Hindlimb muscle (tissue), 1 donor: ENCODE measurements at regions not wholly inside any gene's neighbourhood (a gene's known extent, or its start where the extent isn't known, plus 50 kb on each side); places are given as distances from the start of the nearest gene placed in this dataset.
"Not testable (repeated sequence)": the region's sequence is repeated elsewhere in the genome, so short reads cannot be mapped to it uniquely, and the experiment has no call there.

Experiments used
- DNase-seq: peaks from one replicate; pipeline ENCODE4 v3.0.0-alpha.2; 2013

- no peak for DNase-seq
Observed at GRCh38 chr1:80003250-80003649, 996.7 kb upstream of the ADGRL4 start.

- no peak for DNase-seq
Observed at GRCh38 chr1:79988401-79988800, 981.9 kb upstream of the ADGRL4 start.

- peak; percentile 86 for DNase-seq
Observed at GRCh38 chr1:79982211-79982610, 975.7 kb upstream of the ADGRL4 start.

- DNase-seq = peak; percentile 26
Observed at GRCh38 chr1:79981481-79981880, 975.0 kb upstream of the ADGRL4 start.

- DNase-seq = no peak
Observed at GRCh38 chr1:79979346-79979745, 972.8 kb upstream of the ADGRL4 start.

- DNase-seq = no peak
Observed at GRCh38 chr1:79976287-79976686, 969.8 kb upstream of the ADGRL4 start.

- no peak for DNase-seq
Observed at GRCh38 chr1:79974659-79975058, 968.1 kb upstream of the ADGRL4 start.

GRCh38 chr1:79969886-79970285, 963.4 kb upstream of the ADGRL4 start:
- no peak for DNase-seq

- DNase-seq = no peak
Observed at GRCh38 chr1:79966438-79966837, 959.9 kb upstream of the ADGRL4 start.

GRCh38 chr1:79959635-79960034, 953.1 kb upstream of the ADGRL4 start:
- DNase-seq = no peak

- peak; percentile 11 for DNase-seq
Observed at GRCh38 chr1:79955966-79956365, 949.4 kb upstream of the ADGRL4 start.

GRCh38 chr1:79950511-79950910, 944.0 kb upstream of the ADGRL4 start:
- DNase-seq = no peak

GRCh38 chr1:79945391-79945790, 938.9 kb upstream of the ADGRL4 start:
- no peak for DNase-seq

- no peak for DNase-seq
Observed at GRCh38 chr1:79929356-79929755, 922.8 kb upstream of the ADGRL4 start.

- no peak for DNase-seq
Observed at GRCh38 chr1:79928901-79929300, 922.4 kb upstream of the ADGRL4 start.

- DNase-seq = no peak
Observed at GRCh38 chr1:79920960-79921669, 914.6 kb upstream of the ADGRL4 start.

- no peak for DNase-seq
Observed at GRCh38 chr1:79914896-79915295, 908.4 kb upstream of the ADGRL4 start.

- no peak for DNase-seq
Observed at GRCh38 chr1:79912813-79913212, 906.3 kb upstream of the ADGRL4 start.

- peak; percentile 15 for DNase-seq
Observed at GRCh38 chr1:79903321-79903720, 896.8 kb upstream of the ADGRL4 start.

- no peak for DNase-seq
Observed at GRCh38 chr1:79902418-79902817, 895.9 kb upstream of the ADGRL4 start.

GRCh38 chr1:79899914-79900313, 893.4 kb upstream of the ADGRL4 start:
- DNase-seq = no peak

- DNase-seq = no peak
Observed at GRCh38 chr1:79896140-79896539, 889.6 kb upstream of the ADGRL4 start.

GRCh38 chr1:79895573-79895972, 889.0 kb upstream of the ADGRL4 start:
- no peak for DNase-seq

GRCh38 chr1:79894129-79894528, 887.6 kb upstream of the ADGRL4 start:
- not testable (repeated sequence) for DNase-seq

- DNase-seq = no peak
Observed at GRCh38 chr1:79887059-79887458, 880.5 kb upstream of the ADGRL4 start.
